ENCODE measurements at regions not wholly inside any gene's neighbourhood (a gene's known extent, or its start where the extent isn't known, plus 50 kb on each side); places are given as distances from the start of the nearest gene placed in this dataset.

GRCh38 chr7:114354306-114354705, 60.3 kb upstream of the FOXP2 start:
- no peaks in the 10 kb centered on the region for H3K4me1 ChIP-seq (ENCODE audit: control insufficient read depth in 1 of 2, insufficient read depth in 2 of 2, low read length in 2 of 2)
- no peak for TF ChIP-seq CTCF (IDR thresholded peaks at IDR 0.05 in 2 of 3, conservative IDR thresholded peaks at IDR 0.05 in 1 of 3; ENCODE audit: borderline replicate concordance in 1 of 3, insufficient read depth in 1 of 3, low read depth in 2 of 3, low read length in 2 of 3)
- no peak for TF ChIP-seq JUND (IDR thresholded peaks at IDR 0.05)
- no peak for TF ChIP-seq SRF (IDR thresholded peaks at IDR 0.05; ENCODE audit: low read depth)
- H3K27me3 ChIP-seq (ENCODE audit: insufficient read depth, low read length): no peaks in the 10 kb centered on the region
- no peak overlapping the region for H3K4me2 ChIP-seq (ENCODE audit: low read length)
- no peaks in the 10 kb centered on the region for H3K9me3 ChIP-seq (ENCODE audit: control insufficient read depth in 1 of 2, insufficient read depth in 1 of 2, low read depth in 1 of 2, low read length in 2 of 2)
- no peaks in the 10 kb centered on the region for H4K20me1 ChIP-seq (ENCODE audit: insufficient read depth)
- H3K27ac ChIP-seq (ENCODE audit: low read depth, low read length): no peak overlapping the region
- no peak overlapping the region for H3K4me3 ChIP-seq (replicated peaks in 1 of 2; ENCODE audit: low read depth in 1 of 2, low read length in 2 of 2)
- no peak overlapping the region for H3K9ac ChIP-seq (ENCODE audit: low read length)
- ChIA-PET CTCF (no interaction called here), RAD21 (ENCODE audit: low non-redundant PET in 1 of 2, low total read pairs in 2 of 2, uncharacterized antibody in 2 of 2, unreplicated experiment in 2 of 2) (no interaction called here), POLR2A (no interaction called here)
- DNase-seq (ENCODE audit: low read depth, low spot score): no peak
- intact Hi-C loops (cut with micrococcal nuclease): no loop called here
- ATAC-seq: no peak
- no peaks in the 10 kb centered on the region for H3K79me2 ChIP-seq (ENCODE audit: insufficient read depth, low read length)
- no peak overlapping the region for H2AFZ ChIP-seq (ENCODE audit: low read depth, low read length, poor library complexity, severe bottlenecking)
- no peaks in the 10 kb centered on the region for H3K9me2 ChIP-seq (ENCODE audit: insufficient read depth)
- no TSS peak for BruUV-seq (replicated peaks)
- H3K36me3 ChIP-seq (ENCODE audit: control insufficient read depth in 1 of 2, insufficient read depth in 2 of 2, low read length in 2 of 2): no peaks in the 10 kb centered on the region

DNA sequence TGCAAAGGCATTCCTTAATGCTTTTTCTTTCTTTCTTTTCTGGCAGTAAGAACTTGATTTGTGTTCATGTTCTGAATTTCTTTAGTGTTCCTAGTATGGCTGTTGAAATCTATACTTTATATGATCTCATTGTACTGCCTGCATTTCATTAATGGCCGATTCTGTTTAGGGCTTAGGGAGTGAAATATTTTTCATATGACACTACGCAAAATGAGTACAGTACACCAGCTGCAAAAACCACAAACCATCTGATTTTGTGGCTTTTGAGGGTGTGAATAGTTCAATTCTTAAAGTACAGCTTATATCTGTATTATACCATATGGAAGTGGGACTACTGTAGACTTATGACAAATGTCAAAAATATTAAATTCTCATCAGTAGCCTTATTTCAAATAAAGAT, 69.1 kb upstream of the FOXP2 start:
- H3K4me1 ChIP-seq (ENCODE audit: control insufficient read depth in 1 of 2, insufficient read depth in 2 of 2, low read length in 2 of 2): no peaks in the 10 kb centered on the region
- H3K4me2 ChIP-seq (ENCODE audit: low read length): no peak overlapping the region
- H3K27me3 ChIP-seq (ENCODE audit: insufficient read depth, low read length): no peaks in the 10 kb centered on the region
- no peaks in the 10 kb centered on the region for H3K9me3 ChIP-seq (ENCODE audit: control insufficient read depth in 1 of 2, insufficient read depth in 1 of 2, low read depth in 1 of 2, low read length in 2 of 2)
- TF ChIP-seq RAD21 (IDR thresholded peaks at IDR 0.05; ENCODE audit: low read depth) (no peak), ZFX (IDR thresholded peaks at IDR 0.05) (no peak)
- H3K4me3 ChIP-seq (replicated peaks in 1 of 2; ENCODE audit: low read depth in 1 of 2, low read length in 2 of 2): no peak overlapping the region
- no peaks in the 10 kb centered on the region for H3K9me2 ChIP-seq (ENCODE audit: insufficient read depth)
- ATAC-seq (no peak), DNase-seq (ENCODE audit: low read depth, low spot score) (no peak)
- H4K20me1 ChIP-seq (ENCODE audit: insufficient read depth): no peaks in the 10 kb centered on the region
- intact Hi-C loops (cut with micrococcal nuclease): no loop called here
- BruUV-seq (replicated peaks): no TSS peak
- ChIA-PET RAD21 (ENCODE audit: low non-redundant PET in 1 of 2, low total read pairs in 2 of 2, uncharacterized antibody in 2 of 2, unreplicated experiment in 2 of 2) (no interaction called here), CTCF (no interaction called here), POLR2A (no interaction called here)
- no peak overlapping the region for H3K27ac ChIP-seq (ENCODE audit: low read depth, low read length)
- no peak overlapping the region for H3K9ac ChIP-seq (ENCODE audit: low read length)
- no peaks in the 10 kb centered on the region for H3K79me2 ChIP-seq (ENCODE audit: insufficient read depth, low read length)
- H2AFZ ChIP-seq (ENCODE audit: low read depth, low read length, poor library complexity, severe bottlenecking): no peak overlapping the region
- no peaks in the 10 kb centered on the region for H3K36me3 ChIP-seq (ENCODE audit: control insufficient read depth in 1 of 2, insufficient read depth in 2 of 2, low read length in 2 of 2)

Measured in HCT116 (cell line).